ENCODE measurements at regions not wholly inside any gene's neighbourhood (a gene's known extent, or its start where the extent isn't known, plus 50 kb on each side); places are given as distances from the start of the nearest gene placed in this dataset.

DNA sequence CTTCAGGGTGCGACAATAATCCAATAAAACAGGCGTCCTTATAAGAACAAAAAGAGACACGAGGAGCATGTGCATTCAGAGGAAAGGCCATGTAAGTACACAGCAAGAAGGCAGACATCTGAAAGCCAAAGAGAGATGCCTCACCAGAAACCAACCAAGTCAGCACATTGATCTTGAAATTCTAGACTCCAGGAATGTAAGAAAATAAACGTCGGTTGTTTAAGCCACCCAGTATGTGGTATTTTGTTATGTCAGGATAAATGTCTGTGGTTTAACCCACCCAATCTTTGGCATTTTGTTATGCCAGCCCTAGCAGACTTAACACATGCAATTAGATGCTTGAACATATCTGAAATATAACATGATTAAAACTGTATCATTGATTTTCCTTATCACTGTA lies 452.0 kb downstream of the SLITRK6 start:
- no peaks in the 10 kb centered on the region for H3K4me1 ChIP-seq (replicated peaks in 1 of 2)
- H3K36me3 ChIP-seq (replicated peaks in 1 of 2), result no peaks in the 10 kb centered on the region
- no peak overlapping the region for H3K4me3 ChIP-seq
- H3K27me3 ChIP-seq, result no peaks in the 10 kb centered on the region
- TF ChIP-seq, protein P1, sequence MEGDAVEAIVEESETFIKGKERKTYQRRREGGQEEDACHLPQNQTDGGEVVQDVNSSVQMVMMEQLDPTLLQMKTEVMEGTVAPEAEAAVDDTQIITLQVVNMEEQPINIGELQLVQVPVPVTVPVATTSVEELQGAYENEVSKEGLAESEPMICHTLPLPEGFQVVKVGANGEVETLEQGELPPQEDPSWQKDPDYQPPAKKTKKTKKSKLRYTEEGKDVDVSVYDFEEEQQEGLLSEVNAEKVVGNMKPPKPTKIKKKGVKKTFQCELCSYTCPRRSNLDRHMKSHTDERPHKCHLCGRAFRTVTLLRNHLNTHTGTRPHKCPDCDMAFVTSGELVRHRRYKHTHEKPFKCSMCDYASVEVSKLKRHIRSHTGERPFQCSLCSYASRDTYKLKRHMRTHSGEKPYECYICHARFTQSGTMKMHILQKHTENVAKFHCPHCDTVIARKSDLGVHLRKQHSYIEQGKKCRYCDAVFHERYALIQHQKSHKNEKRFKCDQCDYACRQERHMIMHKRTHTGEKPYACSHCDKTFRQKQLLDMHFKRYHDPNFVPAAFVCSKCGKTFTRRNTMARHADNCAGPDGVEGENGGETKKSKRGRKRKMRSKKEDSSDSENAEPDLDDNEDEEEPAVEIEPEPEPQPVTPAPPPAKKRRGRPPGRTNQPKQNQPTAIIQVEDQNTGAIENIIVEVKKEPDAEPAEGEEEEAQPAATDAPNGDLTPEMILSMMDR (IDR thresholded peaks at IDR 0.05), result no peak
- no peak for TF ChIP-seq POLR2A (IDR thresholded peaks at IDR 0.05)
- intact Hi-C loops (cut with DNase I), result no loop called here
- no peaks in the 10 kb centered on the region for H3K9me3 ChIP-seq (replicated peaks in 1 of 3)
- WGBS, 4 donors, result 63 to 73% (median 67%) methylated on average over 5 of the region's 5 CpGs
- H3K27ac ChIP-seq, result no peak overlapping the region
- DNase-seq, result no peak

- Histone ChIP-seq H3K27ac (no peak overlapping the region), H3K36me3 (replicated peaks in 1 of 2) (no peaks in the 10 kb centered on the region), H3K9me3 (replicated peaks in 1 of 3) (no peaks in the 10 kb centered on the region)
Measured at GRCh38 chr13:85334187-85334586, 465.0 kb downstream of the SLITRK6 start.

GRCh38 chr13:85333506-85334020 lies 465.7 kb downstream of the SLITRK6 start:
- Histone ChIP-seq H3K4me3 (no peak overlapping the region), H3K27me3 (no peaks in the 10 kb centered on the region), H3K36me3 (replicated peaks in 1 of 2) (no peaks in the 10 kb centered on the region), H3K27ac (no peak overlapping the region), H3K9me3 (replicated peaks in 1 of 3) (no peaks in the 10 kb centered on the region), H3K4me1 (replicated peaks in 1 of 2) (no peaks in the 10 kb centered on the region)
- no peak for DNase-seq
- 37 to 47% (median 40%) methylated on average over 2 of the region's 2 CpGs for WGBS, 4 donors
- TF ChIP-seq, protein P1 (IDR thresholded peaks at IDR 0.05), result no peak
- TF ChIP-seq POLR2A (IDR thresholded peaks at IDR 0.05), result no peak
- intact Hi-C loops (cut with DNase I), result no loop called here

More at GRCh38 chr13:85334187-85334586, 465.0 kb downstream of the SLITRK6 start:
- H3K4me1 ChIP-seq (replicated peaks in 1 of 2), result no peaks in the 10 kb centered on the region
- intact Hi-C loops (cut with DNase I), result no loop called here
- WGBS, 4 donors, result 66 to 84% (median 80%) methylated on average over 4 of the region's 4 CpGs
- no peak overlapping the region for H3K4me3 ChIP-seq
- no peaks in the 10 kb centered on the region for H3K27me3 ChIP-seq
- DNase-seq, result no peak
- no peak for TF ChIP-seq POLR2A (IDR thresholded peaks at IDR 0.05)
- TF ChIP-seq, protein P1 (IDR thresholded peaks at IDR 0.05), result no peak

- Histone ChIP-seq H3K4me1 (replicated peaks in 1 of 2) (no peaks in the 10 kb centered on the region), H3K36me3 (replicated peaks in 1 of 2) (no peaks in the 10 kb centered on the region), H3K27me3 (no peaks in the 10 kb centered on the region), H3K27ac (no peak overlapping the region), H3K4me3 (no peak overlapping the region), H3K9me3 (replicated peaks in 1 of 3) (no peaks in the 10 kb centered on the region)
- 86 to 97% (median 94%) methylated on average over 2 of the region's 2 CpGs for WGBS, 4 donors
- TF ChIP-seq, protein P1 (IDR thresholded peaks at IDR 0.05), result no peak
- no peak for TF ChIP-seq POLR2A (IDR thresholded peaks at IDR 0.05)
- intact Hi-C loops (cut with DNase I), result no loop called here
- no peak for DNase-seq
Measured at GRCh38 chr13:85332615-85333014, 466.6 kb downstream of the SLITRK6 start.

All from adrenal gland (tissue), 9 donors.